ENCODE measurements at regions not wholly inside any gene's neighbourhood (a gene's known extent, or its start where the extent isn't known, plus 50 kb on each side); places are given as distances from the start of the nearest gene placed in this dataset.

GRCh38 chr4:180827232-180828009, 1415.8 kb upstream of the TENM3 start:
- 88% methylated on average over 7 of the region's 7 CpGs for WGBS

GRCh38 chr4:180828455-180829018, 1414.7 kb upstream of the TENM3 start:
- WGBS, result 20% methylated on average over 1 of the region's 2 CpGs
- no peaks in the 10 kb centered on the region for H3K27me3 ChIP-seq (ENCODE audit: insufficient read depth, low read length)
- no peak overlapping the region for H3K27ac ChIP-seq (ENCODE audit: low read depth, low read length)
- H3K4me3 ChIP-seq (ENCODE audit: low read length), result no peak overlapping the region
- no peaks in the 10 kb centered on the region for H3K9me3 ChIP-seq (ENCODE audit: insufficient read depth, low read depth, low read length)
- H3K9ac ChIP-seq (ENCODE audit: low read depth, low read length), result no peak overlapping the region
- peaks cover 19% of the 10 kb centered on the region; the same call in 1 of the 2 replicates for H3K4me1 ChIP-seq (ENCODE audit: insufficient read depth, low read length)
- H3K36me3 ChIP-seq (ENCODE audit: insufficient read depth, low read length), result no peaks in the 10 kb centered on the region

More at GRCh38 chr4:180827232-180828009, 1415.8 kb upstream of the TENM3 start:
- Histone ChIP-seq H3K9ac (ENCODE audit: low read depth, low read length) (no peak overlapping the region), H3K27me3 (ENCODE audit: insufficient read depth, low read length) (no peaks in the 10 kb centered on the region), H3K4me3 (ENCODE audit: low read length) (no peak overlapping the region), H3K36me3 (ENCODE audit: insufficient read depth, low read length) (no peaks in the 10 kb centered on the region), H3K27ac (ENCODE audit: low read depth, low read length) (no peak overlapping the region), H3K9me3 (ENCODE audit: insufficient read depth, low read depth, low read length) (no peaks in the 10 kb centered on the region), H3K4me1 (ENCODE audit: insufficient read depth, low read length) (peaks cover 19% of the 10 kb centered on the region; the same call in 1 of the 2 replicates)

GRCh38 chr4:180832073-180832472, 1411.1 kb upstream of the TENM3 start:
- WGBS, result 66% methylated on average over 3 of the region's 3 CpGs
- H3K27me3 ChIP-seq (ENCODE audit: insufficient read depth, low read length), result no peaks in the 10 kb centered on the region
- H3K27ac ChIP-seq (ENCODE audit: low read depth, low read length), result no peak overlapping the region
- peaks cover 19% of the 10 kb centered on the region; the same call in 1 of the 2 replicates for H3K4me1 ChIP-seq (ENCODE audit: insufficient read depth, low read length)
- H3K9me3 ChIP-seq (ENCODE audit: insufficient read depth, low read depth, low read length), result no peaks in the 10 kb centered on the region
- no peak overlapping the region for H3K9ac ChIP-seq (ENCODE audit: low read depth, low read length)
- no peaks in the 10 kb centered on the region for H3K36me3 ChIP-seq (ENCODE audit: insufficient read depth, low read length)
- no peak overlapping the region for H3K4me3 ChIP-seq (ENCODE audit: low read length)

DNA sequence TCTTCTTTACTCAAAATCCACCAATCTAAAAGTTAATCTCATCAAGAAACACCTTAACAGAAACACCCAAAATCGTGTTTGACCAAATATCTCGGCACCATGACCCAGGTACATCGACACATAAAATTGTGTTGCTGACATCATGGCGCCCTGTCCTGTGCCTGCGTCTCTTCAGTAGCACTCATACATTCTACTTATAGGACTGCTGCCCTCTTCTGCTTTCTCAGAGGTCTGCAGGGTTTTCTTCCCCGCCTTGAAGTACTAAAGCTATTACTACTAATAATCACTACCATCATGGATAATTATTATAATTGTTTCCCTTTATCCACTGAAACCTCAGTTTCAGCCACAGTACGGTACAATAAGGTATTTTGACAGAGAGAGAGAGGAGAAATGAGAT, 1403.1 kb upstream of the TENM3 start:
- WGBS, result 74% methylated on average over 6 of the region's 7 CpGs
- H3K27ac ChIP-seq (ENCODE audit: low read depth, low read length), result no peak overlapping the region

GRCh38 chr4:180850318-180850940, 1392.8 kb upstream of the TENM3 start:
- H3K27ac ChIP-seq (ENCODE audit: low read depth, low read length), result no peak overlapping the region
- 92% methylated on average over 4 of the region's 4 CpGs for WGBS
- no peaks in the 10 kb centered on the region for H3K27me3 ChIP-seq (ENCODE audit: insufficient read depth, low read length)
- no peaks in the 10 kb centered on the region for H3K36me3 ChIP-seq (ENCODE audit: insufficient read depth, low read length)
- H3K9me3 ChIP-seq (ENCODE audit: insufficient read depth, low read depth, low read length), result no peaks in the 10 kb centered on the region
- H3K4me1 ChIP-seq (ENCODE audit: insufficient read depth, low read length), result no peaks in the 10 kb centered on the region
- no peak overlapping the region for H3K4me3 ChIP-seq (ENCODE audit: low read length)
- no peak overlapping the region for H3K9ac ChIP-seq (ENCODE audit: low read depth, low read length)

More for the DNA sequence above, 1403.1 kb upstream of the TENM3 start:
- Histone ChIP-seq H3K4me1 (ENCODE audit: insufficient read depth, low read length) (no peaks in the 10 kb centered on the region), H3K36me3 (ENCODE audit: insufficient read depth, low read length) (no peaks in the 10 kb centered on the region), H3K4me3 (ENCODE audit: low read length) (no peak overlapping the region), H3K9me3 (ENCODE audit: insufficient read depth, low read depth, low read length) (no peaks in the 10 kb centered on the region), H3K9ac (ENCODE audit: low read depth, low read length) (no peak overlapping the region), H3K27me3 (ENCODE audit: insufficient read depth, low read length) (no peaks in the 10 kb centered on the region)

DNA sequence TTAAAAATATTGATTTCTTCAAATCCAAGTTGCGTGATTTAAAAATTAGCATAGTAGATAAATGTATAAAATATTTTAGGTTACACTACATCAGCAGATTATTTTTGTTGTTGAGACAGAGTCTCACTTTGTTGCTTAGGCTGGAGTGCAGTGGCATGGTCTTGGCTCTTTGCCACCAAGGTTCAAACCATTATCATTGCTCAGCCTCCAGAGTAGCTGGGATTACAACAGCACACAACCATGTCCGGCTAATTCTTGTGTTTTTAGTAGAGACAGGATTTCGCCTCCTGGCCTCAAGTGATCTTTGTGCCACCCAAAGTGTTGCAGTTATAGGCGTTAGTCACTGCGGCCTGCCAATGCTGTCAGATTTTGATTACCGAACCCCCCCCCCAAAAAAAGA, 1390.5 kb upstream of the TENM3 start:
- Histone ChIP-seq H3K27me3 (ENCODE audit: insufficient read depth, low read length) (no peaks in the 10 kb centered on the region), H3K9me3 (ENCODE audit: insufficient read depth, low read depth, low read length) (no peaks in the 10 kb centered on the region), H3K4me1 (ENCODE audit: insufficient read depth, low read length) (no peaks in the 10 kb centered on the region), H3K27ac (ENCODE audit: low read depth, low read length) (no peak overlapping the region), H3K36me3 (ENCODE audit: insufficient read depth, low read length) (no peaks in the 10 kb centered on the region), H3K9ac (ENCODE audit: low read depth, low read length) (no peak overlapping the region), H3K4me3 (ENCODE audit: low read length) (no peak overlapping the region)
- 78% methylated on average over 5 of the region's 6 CpGs for WGBS

DNA sequence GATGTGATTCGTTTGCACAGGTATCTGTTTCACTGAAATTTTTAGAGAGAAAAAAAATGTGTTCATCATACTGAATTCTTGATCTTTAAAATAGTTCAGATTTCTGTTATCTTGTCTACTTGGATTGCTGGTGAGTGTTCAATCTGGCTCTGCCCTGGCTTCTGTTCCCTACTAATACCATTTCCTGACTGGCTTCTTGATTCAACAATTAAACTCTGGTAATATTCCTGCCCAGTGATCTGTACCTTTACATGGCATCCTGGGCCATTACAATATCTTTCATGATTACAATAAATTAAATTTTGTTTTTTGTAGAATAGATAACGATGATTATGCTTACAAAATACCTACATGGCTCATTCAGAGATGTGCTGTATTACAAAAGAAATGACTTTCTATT, 1388.0 kb upstream of the TENM3 start:
- H3K9me3 ChIP-seq (ENCODE audit: insufficient read depth, low read depth, low read length), result no peaks in the 10 kb centered on the region
- H3K36me3 ChIP-seq (ENCODE audit: insufficient read depth, low read length), result no peaks in the 10 kb centered on the region
- no peak overlapping the region for H3K9ac ChIP-seq (ENCODE audit: low read depth, low read length)
- no peaks in the 10 kb centered on the region for H3K4me1 ChIP-seq (ENCODE audit: insufficient read depth, low read length)
- no peak overlapping the region for H3K27ac ChIP-seq (ENCODE audit: low read depth, low read length)
- 81% methylated on average over 1 of the region's 2 CpGs for WGBS
- no peak overlapping the region for H3K4me3 ChIP-seq (ENCODE audit: low read length)
- no peaks in the 10 kb centered on the region for H3K27me3 ChIP-seq (ENCODE audit: insufficient read depth, low read length)

DNA sequence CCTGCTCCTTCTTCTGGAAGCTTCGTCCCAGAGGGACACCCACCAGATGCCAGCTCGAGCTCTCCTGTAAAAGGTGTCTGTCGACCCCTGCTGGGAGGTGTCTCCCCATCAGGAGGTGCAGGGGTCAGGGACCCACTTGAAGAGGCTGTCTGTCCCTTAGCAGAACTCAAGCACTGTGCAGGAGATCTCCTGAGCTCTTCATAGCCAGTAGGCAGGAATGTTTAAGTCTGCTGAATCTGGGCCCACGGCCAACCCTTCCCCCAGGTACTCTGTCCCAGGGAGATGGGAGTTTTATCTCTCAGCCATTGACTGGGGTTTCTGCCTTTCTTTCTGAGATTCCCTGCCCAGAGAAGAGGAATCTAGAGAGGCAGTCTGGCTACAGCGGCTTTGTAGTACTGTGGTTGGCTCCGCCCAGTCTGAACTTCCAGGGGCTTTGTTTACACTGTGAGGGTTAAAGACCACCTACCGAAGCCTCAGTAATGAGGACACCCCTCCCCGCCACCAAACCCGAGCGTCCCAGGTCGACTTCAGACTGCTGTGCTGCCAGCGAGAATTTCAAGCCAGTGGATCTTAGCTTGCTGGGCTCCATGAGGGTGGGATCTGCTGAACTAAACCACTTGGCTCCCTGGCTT, 1383.0 kb upstream of the TENM3 start:
- Histone ChIP-seq H3K9ac (ENCODE audit: low read depth, low read length) (no peak overlapping the region), H3K27ac (ENCODE audit: low read depth, low read length) (no peak overlapping the region), H3K27me3 (ENCODE audit: insufficient read depth, low read length) (no peaks in the 10 kb centered on the region), H3K9me3 (ENCODE audit: insufficient read depth, low read depth, low read length) (no peaks in the 10 kb centered on the region), H3K36me3 (ENCODE audit: insufficient read depth, low read length) (no peaks in the 10 kb centered on the region), H3K4me1 (ENCODE audit: insufficient read depth, low read length) (no peaks in the 10 kb centered on the region), H3K4me3 (ENCODE audit: low read length) (no peak overlapping the region)
- 80% methylated on average over 12 of the region's 12 CpGs for WGBS

- Histone ChIP-seq H3K9me3 (ENCODE audit: insufficient read depth, low read depth, low read length) (0 out of 2 replicates have a peak, but pooled peaks cover 4% of the 10 kb centered on the region), H3K36me3 (ENCODE audit: insufficient read depth, low read length) (no peaks in the 10 kb centered on the region), H3K27me3 (ENCODE audit: insufficient read depth, low read length) (no peaks in the 10 kb centered on the region), H3K4me1 (ENCODE audit: insufficient read depth, low read length) (no peaks in the 10 kb centered on the region), H3K9ac (ENCODE audit: low read depth, low read length) (no peak overlapping the region), H3K4me3 (ENCODE audit: low read length) (no peak overlapping the region), H3K27ac (ENCODE audit: low read depth, low read length) (no peak overlapping the region)
- 96% methylated on average over 11 of the region's 11 CpGs for WGBS
These were observed 1381.6 kb upstream of the TENM3 start for GRCh38 chr4:180861651-180862050.

GRCh38 chr4:180866933-180867643, 1376.1 kb upstream of the TENM3 start:
- Histone ChIP-seq H3K4me1 (ENCODE audit: insufficient read depth, low read length) (no peaks in the 10 kb centered on the region), H3K4me3 (ENCODE audit: low read length) (no peak overlapping the region), H3K27ac (ENCODE audit: low read depth, low read length) (no peak overlapping the region), H3K9ac (ENCODE audit: low read depth, low read length) (no peak overlapping the region), H3K27me3 (ENCODE audit: insufficient read depth, low read length) (no peaks in the 10 kb centered on the region), H3K9me3 (ENCODE audit: insufficient read depth, low read depth, low read length) (0 out of 2 replicates have a peak, but pooled peaks cover 6% of the 10 kb centered on the region), H3K36me3 (ENCODE audit: insufficient read depth, low read length) (no peaks in the 10 kb centered on the region)
- 87% methylated on average over 16 of the region's 16 CpGs for WGBS

Data from HUES64 (cell line).